ENCODE measurements at regions not wholly inside any gene's neighbourhood (a gene's known extent, or its start where the extent isn't known, plus 50 kb on each side); places are given as distances from the start of the nearest gene placed in this dataset.

DNA sequence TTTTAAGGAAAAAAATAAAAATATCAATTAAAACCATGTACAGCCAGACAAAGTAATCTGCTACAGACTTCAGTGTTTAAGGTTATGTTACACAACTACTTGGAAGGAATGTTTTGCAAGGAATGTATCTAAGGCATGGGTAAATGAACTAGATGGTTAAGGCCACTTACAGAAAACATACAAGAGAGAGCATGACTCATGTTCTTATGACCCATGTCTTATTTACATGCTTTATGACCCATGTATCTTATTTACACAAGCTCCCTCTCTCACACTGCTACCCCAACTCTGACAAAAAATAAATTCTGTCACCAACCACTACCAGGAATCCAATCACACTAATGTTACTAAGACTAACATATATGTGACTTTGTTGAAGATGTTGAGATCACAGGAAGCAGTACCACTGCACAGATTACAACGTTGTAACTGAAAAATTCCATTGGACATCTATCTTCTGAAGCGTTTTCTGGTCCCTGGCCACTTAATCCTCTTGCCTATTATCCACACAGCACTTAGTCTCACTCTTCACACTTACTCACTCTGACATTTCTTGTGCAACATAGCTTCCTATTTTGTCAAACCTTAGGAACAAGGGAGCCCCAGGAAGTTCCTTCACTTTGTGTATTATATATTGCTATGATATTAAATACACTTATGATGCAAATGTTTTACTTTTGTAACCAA lies 1630.1 kb upstream of the C9orf72 start:
- no peak for TF ChIP-seq CTCF (IDR thresholded peaks at IDR 0.05; ENCODE audit: control extremely low read depth in 1 of 3, insufficient read depth in 1 of 3, low read depth in 1 of 3, low read length in 3 of 3)
- no peak for TF ChIP-seq EZH2 (IDR thresholded peaks at IDR 0.05; ENCODE audit: low read depth, low read length, severe bottlenecking)
- TF ChIP-seq POLR2AphosphoS5 (IDR thresholded peaks at IDR 0.05; ENCODE audit: low read depth, low read length) = no peak
- no peak for TF ChIP-seq MAX (IDR thresholded peaks at IDR 0.05)
- TF ChIP-seq BCL11A (IDR thresholded peaks at IDR 0.05; ENCODE audit: low read depth in 2 of 2, low read length in 2 of 2) = no peak
- no peak for TF ChIP-seq KDM1A (IDR thresholded peaks at IDR 0.05; ENCODE audit: borderline replicate concordance, low read length)
- no peak for TF ChIP-seq SP2 (IDR thresholded peaks at IDR 0.05; ENCODE audit: low read length)
- no peak for TF ChIP-seq JUND (IDR thresholded peaks at IDR 0.05; ENCODE audit: low read length)
- no peak for TF ChIP-seq YY1 (IDR thresholded peaks at IDR 0.05; ENCODE audit: low read depth, low read length)
- TF ChIP-seq TAF1 (IDR thresholded peaks at IDR 0.05; ENCODE audit: low read depth, low read length) = no peak
- TF ChIP-seq ATF2 (IDR thresholded peaks at IDR 0.05; ENCODE audit: low read length) = no peak
